ENCODE measurements at regions not wholly inside any gene's neighbourhood (a gene's known extent, or its start where the extent isn't known, plus 50 kb on each side); places are given as distances from the start of the nearest gene placed in this dataset.

- no peak for DNase-seq (ENCODE audit: insufficient read length, low spot score)
- FAIRE-seq, result no peak
- TF ChIP-seq PAX5 (IDR thresholded peaks at IDR 0.05; ENCODE audit: insufficient read depth, low read length, severe bottlenecking), result no peak
- TF ChIP-seq POLR2AphosphoS5 (IDR thresholded peaks at IDR 0.05; ENCODE audit: low read depth, low read length), result no peak
- no peak for TF ChIP-seq POU2F2 (IDR thresholded peaks at IDR 0.05; ENCODE audit: low read depth, low read length)
- no peak for TF ChIP-seq TAF1 (IDR thresholded peaks at IDR 0.05; ENCODE audit: low read depth, low read length)
- TF ChIP-seq SPI1 (IDR thresholded peaks at IDR 0.05; ENCODE audit: low read depth, low read length), result no peak
- TF ChIP-seq POLR2A (IDR thresholded peaks at IDR 0.05; ENCODE audit: low read depth, low read length), result no peak
These were observed 933.9 kb downstream of the ADGRL3 start for GRCh38 chr4:62133977-62134376.

- TF ChIP-seq SPI1 (IDR thresholded peaks at IDR 0.05; ENCODE audit: low read depth, low read length), result no peak
- TF ChIP-seq POLR2A (IDR thresholded peaks at IDR 0.05; ENCODE audit: low read depth, low read length), result no peak
- TF ChIP-seq TAF1 (IDR thresholded peaks at IDR 0.05; ENCODE audit: low read depth, low read length), result no peak
- no peak for TF ChIP-seq PAX5 (IDR thresholded peaks at IDR 0.05; ENCODE audit: insufficient read depth, low read length, severe bottlenecking)
- TF ChIP-seq POLR2AphosphoS5 (IDR thresholded peaks at IDR 0.05; ENCODE audit: low read depth, low read length), result no peak
- no peak for TF ChIP-seq POU2F2 (IDR thresholded peaks at IDR 0.05; ENCODE audit: low read depth, low read length)
- no peak for DNase-seq (ENCODE audit: insufficient read length, low spot score)
These were observed 933.2 kb downstream of the ADGRL3 start for GRCh38 chr4:62133101-62133897.

DNA sequence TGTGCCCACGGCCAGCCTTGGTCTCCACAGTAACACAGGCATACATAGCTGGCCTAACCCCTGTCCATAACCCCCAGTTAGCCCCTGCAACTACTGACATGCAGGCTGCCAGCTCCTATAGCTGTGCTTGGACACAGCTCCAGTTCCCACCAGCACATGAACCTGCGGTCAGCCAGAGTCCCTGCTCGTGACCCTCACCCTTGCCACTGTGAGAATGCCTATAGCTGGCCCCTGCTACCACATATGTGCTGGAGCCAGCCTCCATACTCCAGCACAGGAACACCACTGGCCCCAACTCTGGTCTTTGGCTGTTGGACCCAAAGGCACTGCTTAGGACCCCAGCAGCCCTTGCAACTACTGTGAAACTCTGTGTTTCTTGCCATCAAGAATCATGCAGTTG is 930.9 kb downstream of the ADGRL3 start:
- no peak for FAIRE-seq
- TF ChIP-seq POLR2AphosphoS5 (IDR thresholded peaks at IDR 0.05; ENCODE audit: low read depth, low read length), result no peak
- no peak for TF ChIP-seq POLR2A (IDR thresholded peaks at IDR 0.05; ENCODE audit: low read depth, low read length)
- TF ChIP-seq SPI1 (IDR thresholded peaks at IDR 0.05; ENCODE audit: low read depth, low read length), result no peak
- no peak for TF ChIP-seq TAF1 (IDR thresholded peaks at IDR 0.05; ENCODE audit: low read depth, low read length)
- TF ChIP-seq POU2F2 (IDR thresholded peaks at IDR 0.05; ENCODE audit: low read depth, low read length), result no peak
- TF ChIP-seq PAX5 (IDR thresholded peaks at IDR 0.05; ENCODE audit: insufficient read depth, low read length, severe bottlenecking), result no peak
- DNase-seq (ENCODE audit: insufficient read length, low spot score), result no peak

More at GRCh38 chr4:62133101-62133897, 933.2 kb downstream of the ADGRL3 start:
- no peak for FAIRE-seq

DNA sequence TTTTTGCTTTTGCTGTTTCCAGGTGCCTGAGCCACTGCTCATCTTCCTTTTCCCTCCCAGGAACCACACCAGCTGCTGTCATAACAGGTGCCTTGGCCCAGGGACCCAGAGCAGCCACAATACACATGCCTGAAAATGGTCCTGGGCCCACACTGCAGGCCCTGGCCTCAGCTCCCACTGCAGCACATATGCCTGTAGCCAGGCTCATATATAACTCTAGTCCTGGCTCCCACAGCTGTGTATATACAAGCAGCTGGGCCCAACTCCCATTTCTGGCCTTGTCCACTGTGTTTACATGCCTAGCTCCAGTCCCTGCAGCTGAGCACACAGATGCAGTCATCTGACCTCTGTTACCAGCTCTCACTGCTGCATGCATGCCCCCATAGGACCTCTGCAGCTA is 930.5 kb downstream of the ADGRL3 start:
- FAIRE-seq, result no peak

GRCh38 chr4:62130230-62130629 is 930.1 kb downstream of the ADGRL3 start:
- TF ChIP-seq POLR2A (IDR thresholded peaks at IDR 0.05; ENCODE audit: low read depth, low read length), result no peak
- TF ChIP-seq POLR2AphosphoS5 (IDR thresholded peaks at IDR 0.05; ENCODE audit: low read depth, low read length), result no peak
- no peak for TF ChIP-seq SPI1 (IDR thresholded peaks at IDR 0.05; ENCODE audit: low read depth, low read length)
- no peak for TF ChIP-seq POU2F2 (IDR thresholded peaks at IDR 0.05; ENCODE audit: low read depth, low read length)
- no peak for TF ChIP-seq PAX5 (IDR thresholded peaks at IDR 0.05; ENCODE audit: insufficient read depth, low read length, severe bottlenecking)
- no peak for TF ChIP-seq TAF1 (IDR thresholded peaks at IDR 0.05; ENCODE audit: low read depth, low read length)
- FAIRE-seq (no peak), DNase-seq (ENCODE audit: insufficient read length, low spot score) (no peak)

More for the DNA sequence above, 930.5 kb downstream of the ADGRL3 start:
- TF ChIP-seq SPI1 (IDR thresholded peaks at IDR 0.05; ENCODE audit: low read depth, low read length), result no peak
- TF ChIP-seq PAX5 (IDR thresholded peaks at IDR 0.05; ENCODE audit: insufficient read depth, low read length, severe bottlenecking), result no peak
- TF ChIP-seq POLR2AphosphoS5 (IDR thresholded peaks at IDR 0.05; ENCODE audit: low read depth, low read length), result no peak
- no peak for TF ChIP-seq POLR2A (IDR thresholded peaks at IDR 0.05; ENCODE audit: low read depth, low read length)
- TF ChIP-seq POU2F2 (IDR thresholded peaks at IDR 0.05; ENCODE audit: low read depth, low read length), result no peak
- TF ChIP-seq TAF1 (IDR thresholded peaks at IDR 0.05; ENCODE audit: low read depth, low read length), result no peak
- DNase-seq (ENCODE audit: insufficient read length, low spot score), result no peak
